Keratinocyte (primary cell): ENCODE measurements at regions not wholly inside any gene's neighbourhood (a gene's known extent, or its start where the extent isn't known, plus 50 kb on each side); places are given as distances from the start of the nearest gene placed in this dataset.

Experiments used
- CTCF ChIP-seq, 3 experiments: IDR thresholded peaks in 1 of 3; conservative IDR thresholded peaks in 1 of 3; optimal IDR thresholded peaks in 1 of 3; 2 replicates in 2 of 3; 3 replicates in 1 of 3; pipeline versions ENCODE3 to v1.5.1; 2011; ENCODE audit warnings: low read length in 3 of 3, mild to moderate bottlenecking in 3 of 3, moderate library complexity in 2 of 3, control low read depth in 1 of 3, inconsistent platforms in 1 of 3; ENCODE audit not compliant: insufficient read depth in 2 of 3; ENCODE audit errors: extremely low read depth in 1 of 3
- EZH2 ChIP-seq: IDR thresholded peaks from one replicate; pipeline ENCODE4 v1.6.1; 2012; ENCODE audit warnings: inconsistent platforms, mild to moderate bottlenecking, low read length, moderate library complexity

GRCh38 chr2:60351321-60351720 lies 202.1 kb downstream of the BCL11A start:
- no peak for TF ChIP-seq CTCF (optimal IDR thresholded peaks at IDR 0.05 in 1 of 3, IDR thresholded peaks at IDR 0.05 in 1 of 3, conservative IDR thresholded peaks at IDR 0.05 in 1 of 3; ENCODE audit: extremely low read depth in 1 of 3, insufficient read depth in 2 of 3, low read length in 3 of 3)
- TF ChIP-seq EZH2 = no peak
